GM21619 (cell line): ENCODE measurements at regions not wholly inside any gene's neighbourhood (a gene's known extent, or its start where the extent isn't known, plus 50 kb on each side); places are given as distances from the start of the nearest gene placed in this dataset.

Experiments
- ATAC-seq: cut with Tn5 transposase; IDR thresholded peaks from one replicate; pipeline ENCODE4 v1.9.1; 2021; ENCODE audit not compliant: unreplicated experiment

GRCh38 chr3:193844472-193844871, 251.5 kb downstream of the OPA1 start:
- ATAC-seq: no peak

GRCh38 chr3:193845144-193845543, 252.1 kb downstream of the OPA1 start:
- ATAC-seq: no peak

- ATAC-seq: no peak
Measured at GRCh38 chr3:193846569-193846968, 253.6 kb downstream of the OPA1 start.

GRCh38 chr3:193847402-193847801, 254.4 kb downstream of the OPA1 start:
- no peak for ATAC-seq

- no peak for ATAC-seq
Measured at GRCh38 chr3:193848547-193848946, 255.5 kb downstream of the OPA1 start.

- peak; percentile 53 for ATAC-seq
Measured at GRCh38 chr3:193850084-193850619, 257.1 kb downstream of the OPA1 start.

GRCh38 chr3:193851428-193851847, 258.4 kb downstream of the OPA1 start:
- ATAC-seq: no peak

- no peak for ATAC-seq
Measured at GRCh38 chr3:193851941-193852674, 259.1 kb downstream of the OPA1 start.

GRCh38 chr3:193852901-193853300, 259.9 kb downstream of the OPA1 start:
- ATAC-seq: no peak

- no peak for ATAC-seq
Measured at GRCh38 chr3:193853511-193854219, 260.7 kb downstream of the OPA1 start.

GRCh38 chr3:193857996-193858395, 265.0 kb downstream of the OPA1 start:
- ATAC-seq: no peak

GRCh38 chr3:193859195-193859594, 266.2 kb downstream of the OPA1 start:
- ATAC-seq: no peak

GRCh38 chr3:193861012-193861411, 268.0 kb downstream of the OPA1 start:
- ATAC-seq: no peak

GRCh38 chr3:193862843-193863242, 269.8 kb downstream of the OPA1 start:
- no peak for ATAC-seq

- no peak for ATAC-seq
Measured at GRCh38 chr3:193863657-193864357, 270.8 kb downstream of the OPA1 start.

- ATAC-seq: peak; percentile 90
Measured at GRCh38 chr3:193865339-193865738, 270.6 kb upstream of the HES1 start.

- no peak for ATAC-seq
Measured at GRCh38 chr3:193865896-193866480, 270.0 kb upstream of the HES1 start.

GRCh38 chr3:193868590-193868989, 267.4 kb upstream of the HES1 start:
- ATAC-seq: peak; percentile 24

- no peak for ATAC-seq
Measured at GRCh38 chr3:193869221-193870201, 266.4 kb upstream of the HES1 start.
